Sciatic nerve (tissue), 2 donors: ENCODE measurements at regions not wholly inside any gene's neighbourhood (a gene's known extent, or its start where the extent isn't known, plus 50 kb on each side); places are given as distances from the start of the nearest gene placed in this dataset.
A peak's percentile ranks its signal among the peaks of the same experiment; 100 is the strongest.
"Not testable (repeated sequence)": the region's sequence is repeated elsewhere in the genome, so short reads cannot be mapped to it uniquely, and the experiment has no call there.

Experiments used
- ATAC-seq: fragments of 200-7000 bp; cut with Tn5 transposase; one replicate; pipeline ENCODE4 v1.9.1; 2020; ENCODE audit warnings: mild to moderate bottlenecking, moderate library complexity
- DNase-seq: peaks from one replicate; pipeline ENCODE4 v3.0.0-alpha.2; 2020; ENCODE audit warnings: low spot score
- intact Hi-C: fragments of 100-400 bp; cut with DNase I; formaldehyde crosslinking; loops from one replicate; pipeline ENCODE4 v1.14.2; 2022
- donor health status: DM: no; HTN: no; CAD: no.
- donor health status: DM: no; HTN: no; CAD: no.

GRCh38 chr2:113551637-113552318 lies 53.3 kb downstream of the FOXD4L1 start:
- intact Hi-C loops, result not testable (repeated sequence)
- peak; percentile 83 for ATAC-seq

DNA sequence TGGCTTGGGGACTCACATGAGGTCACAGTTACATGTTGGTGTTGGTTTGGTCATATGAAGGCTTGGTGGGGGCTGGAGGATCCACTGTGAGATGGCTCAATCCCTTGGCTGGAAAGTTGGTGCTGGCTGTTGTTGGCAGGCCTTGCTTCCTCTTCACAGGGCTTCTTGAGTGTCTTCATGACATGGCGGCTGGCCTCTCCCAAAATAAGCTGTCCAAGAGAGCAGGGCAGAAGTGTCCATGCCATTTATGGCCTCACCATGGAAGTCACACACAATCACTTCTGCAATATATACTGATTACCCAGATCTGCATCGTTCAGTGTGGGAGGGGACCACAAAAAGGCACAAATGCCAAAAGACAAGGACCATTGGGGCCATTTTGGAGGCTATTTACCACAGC lies 61.4 kb downstream of the FOXD4L1 start:
- ATAC-seq, intact Hi-C loops, DNase-seq: not testable (repeated sequence)

More at GRCh38 chr2:113551637-113552318, 53.3 kb downstream of the FOXD4L1 start:
- DNase-seq, result not testable (repeated sequence)

DNA sequence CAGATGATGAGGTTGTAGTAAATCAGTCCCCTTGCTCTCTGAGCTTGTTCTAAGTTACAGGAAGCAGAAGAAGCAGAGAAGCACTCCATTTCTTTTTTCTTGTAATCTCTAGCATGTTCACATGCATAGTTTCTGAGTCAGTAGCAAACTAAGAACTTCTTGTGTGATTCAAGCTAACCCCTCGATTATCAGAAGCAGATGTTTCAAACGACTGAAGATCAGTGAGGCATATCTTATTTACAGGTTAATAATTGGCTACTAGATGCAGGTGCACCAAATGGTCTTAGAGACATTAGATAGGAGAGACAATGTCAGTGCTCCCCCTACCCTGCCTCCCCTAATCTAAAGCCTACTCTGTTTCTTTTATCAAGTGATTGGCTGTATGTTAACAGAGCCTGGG lies 64.2 kb downstream of the FOXD4L1 start:
- ATAC-seq, DNase-seq, intact Hi-C loops: not testable (repeated sequence)

GRCh38 chr2:113566674-113567480 lies 60.2 kb upstream of the RABL2A start:
- DNase-seq, intact Hi-C loops, ATAC-seq: not testable (repeated sequence)

- DNase-seq, ATAC-seq, intact Hi-C loops: not testable (repeated sequence)
Measured at GRCh38 chr2:113567481-113567849, 59.6 kb upstream of the RABL2A start.

DNA sequence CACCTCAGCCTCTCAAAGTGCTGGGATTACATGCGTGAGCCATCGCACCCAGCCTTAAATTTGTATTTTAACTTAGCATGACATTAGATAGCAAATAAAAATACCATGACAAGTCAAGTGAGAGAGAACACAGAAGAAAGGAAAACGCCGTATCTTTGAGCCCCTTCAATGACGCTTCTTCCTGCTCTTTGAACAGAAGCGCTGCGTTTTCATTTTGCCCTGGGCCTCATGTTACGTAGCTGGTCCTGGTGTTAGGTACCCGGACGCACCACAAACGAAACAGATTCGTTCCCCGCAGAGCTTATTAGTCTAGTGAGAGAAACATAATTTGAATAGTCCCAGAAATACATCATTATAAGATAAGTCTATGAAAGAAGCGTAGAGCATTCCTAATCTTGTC lies 58.8 kb upstream of the RABL2A start:
- DNase-seq, ATAC-seq, intact Hi-C loops: not testable (repeated sequence)

DNA sequence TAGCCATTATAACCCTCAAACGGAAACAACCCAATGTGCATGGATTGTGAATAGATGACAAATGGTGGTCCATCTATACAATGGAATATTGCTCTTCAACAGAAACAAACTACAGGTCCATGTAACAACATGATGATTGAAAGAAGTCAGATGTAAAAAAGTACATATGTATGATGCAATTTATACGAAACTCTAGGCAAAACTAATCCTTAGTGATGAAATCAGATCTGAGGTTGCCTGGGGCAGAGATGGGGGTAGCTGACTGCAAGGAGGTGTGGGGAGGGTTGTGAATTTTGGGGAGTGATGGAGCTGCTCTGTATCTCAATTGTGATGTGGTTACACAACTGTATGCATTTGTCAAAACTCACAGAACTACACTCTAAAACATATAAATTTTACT lies 57.0 kb upstream of the RABL2A start:
- intact Hi-C loops, ATAC-seq, DNase-seq: not testable (repeated sequence)

DNA sequence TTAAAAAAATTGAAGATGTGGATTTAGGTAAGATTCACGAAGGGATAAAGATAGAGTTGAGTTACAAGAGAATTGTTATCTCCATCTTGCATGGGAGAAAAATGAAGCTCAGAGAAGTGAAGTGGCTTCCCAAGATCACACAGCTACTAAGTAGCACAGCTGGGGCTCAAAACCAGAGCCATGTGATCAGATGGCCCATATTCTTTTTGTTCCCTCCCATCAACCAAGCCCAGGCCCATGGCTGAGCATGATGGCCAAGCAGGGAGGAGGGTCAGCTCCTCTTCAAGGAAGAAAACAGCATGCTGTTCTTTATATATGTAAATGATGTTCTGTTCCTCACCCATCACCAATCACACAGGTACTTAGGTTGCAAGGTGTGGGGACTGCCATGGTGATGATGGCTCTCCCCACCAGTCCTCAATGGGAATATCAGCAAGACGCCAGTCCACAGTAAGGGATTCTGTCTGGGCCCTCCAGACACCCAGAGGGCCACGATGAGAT lies 56.5 kb upstream of the RABL2A start:
- ATAC-seq, DNase-seq, intact Hi-C loops: not testable (repeated sequence)

DNA sequence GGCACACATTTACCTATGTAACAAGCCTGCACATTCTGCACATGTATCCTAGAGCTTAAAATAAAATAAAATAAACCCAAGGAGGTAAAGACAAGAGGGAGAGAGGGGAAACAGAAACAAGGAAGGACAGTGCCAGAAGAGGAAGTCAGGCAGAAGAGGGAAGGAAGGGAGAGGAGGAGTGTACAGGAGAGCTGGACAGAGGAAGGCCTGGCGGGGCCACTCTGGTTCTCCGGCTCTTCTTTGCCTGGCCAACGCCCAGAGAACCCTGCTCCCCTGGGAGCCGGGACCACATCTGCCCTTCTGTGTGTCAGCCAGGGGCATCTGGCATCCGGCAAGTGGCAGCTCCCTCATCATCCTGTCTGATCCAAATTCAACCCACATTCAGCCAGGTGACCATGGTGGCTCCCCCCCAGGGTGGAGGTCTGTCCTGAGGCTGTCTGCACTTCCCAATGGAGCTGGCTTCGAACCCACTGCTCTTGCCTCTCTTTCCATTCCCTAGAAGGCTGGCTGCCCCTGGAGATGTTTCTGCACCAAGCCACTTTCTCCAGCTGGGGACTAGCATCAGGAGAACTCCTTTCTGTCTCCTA lies 55.5 kb upstream of the RABL2A start:
- intact Hi-C loops, DNase-seq: not testable (repeated sequence)
- peak; percentile 65 for ATAC-seq

- intact Hi-C loops, ATAC-seq, DNase-seq: not testable (repeated sequence)
Measured at GRCh38 chr2:113575721-113576120, 51.3 kb upstream of the RABL2A start.

DNA sequence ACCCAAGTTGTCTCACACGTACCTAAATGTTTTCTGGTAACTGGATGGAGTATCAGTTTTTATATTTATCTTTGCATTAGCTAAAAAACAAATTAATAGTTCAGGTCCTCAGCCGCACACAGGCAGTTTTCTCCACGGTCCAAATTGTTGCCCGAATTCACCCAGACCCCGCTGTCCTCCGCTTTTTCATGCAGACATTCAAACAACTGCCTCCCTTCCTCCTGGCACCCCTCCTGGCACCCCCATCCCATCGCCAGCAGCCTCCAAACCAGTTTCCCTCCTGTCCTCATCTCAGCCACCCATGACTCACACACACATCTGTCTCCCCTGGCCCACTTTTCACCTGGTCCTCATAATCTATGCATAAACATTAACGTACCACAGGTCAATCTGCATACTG lies 50.7 kb upstream of the RABL2A start:
- ATAC-seq, DNase-seq, intact Hi-C loops: not testable (repeated sequence)
